Neural cell (in vitro differentiated cells): ENCODE measurements at regions not wholly inside any gene's neighbourhood (a gene's known extent, or its start where the extent isn't known, plus 50 kb on each side); places are given as distances from the start of the nearest gene placed in this dataset.

Source experiments
- EZH2 ChIP-seq: fragments of 200-600, 300-800 bp; shearing (Covaris generic), sonication (generic); IDR thresholded peaks from 2 replicates; pipeline ENCODE4 v1.6.1; 2014; ENCODE audit warnings: antibody characterized with exemption, low read length, borderline replicate concordance, mild to moderate bottlenecking; ENCODE audit not compliant: insufficient read depth, poor library complexity, severe bottlenecking
- POLR2AphosphoS5 ChIP-seq: IDR thresholded peaks from 2 replicates; pipeline ENCODE4 v1.6.1; 2012
- TF ChIP-seq, protein P1 (sequence below): fragments of 450-650 bp; IDR thresholded peaks from 2 replicates; pipeline ENCODE4 v1.5.1; 2014; ENCODE audit warnings: antibody characterized with exemption, mild to moderate bottlenecking, moderate library complexity; ENCODE audit not compliant: poor library complexity, severe bottlenecking

DNA sequence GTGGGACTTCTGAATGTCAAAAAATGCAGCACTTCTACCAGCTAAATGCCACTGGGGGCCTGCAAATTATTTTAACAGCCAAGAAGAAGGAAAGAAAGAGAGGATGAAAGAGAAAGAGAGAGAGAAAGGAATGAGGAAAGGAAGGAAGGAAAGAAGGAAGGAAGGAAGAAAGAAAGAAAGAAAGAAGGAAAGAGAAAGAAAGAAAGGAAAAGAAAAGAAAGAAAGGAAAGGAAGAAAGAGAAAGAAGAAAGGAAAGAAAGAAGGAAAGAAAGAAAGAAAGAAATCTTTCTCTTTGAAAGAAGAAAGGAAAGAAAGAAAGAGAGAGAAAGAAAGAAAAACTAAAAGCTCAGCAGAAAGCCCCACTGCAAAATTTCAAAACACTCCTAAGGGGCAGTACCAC is 69.2 kb upstream of the SV2C start:
- TF ChIP-seq, protein P1, sequence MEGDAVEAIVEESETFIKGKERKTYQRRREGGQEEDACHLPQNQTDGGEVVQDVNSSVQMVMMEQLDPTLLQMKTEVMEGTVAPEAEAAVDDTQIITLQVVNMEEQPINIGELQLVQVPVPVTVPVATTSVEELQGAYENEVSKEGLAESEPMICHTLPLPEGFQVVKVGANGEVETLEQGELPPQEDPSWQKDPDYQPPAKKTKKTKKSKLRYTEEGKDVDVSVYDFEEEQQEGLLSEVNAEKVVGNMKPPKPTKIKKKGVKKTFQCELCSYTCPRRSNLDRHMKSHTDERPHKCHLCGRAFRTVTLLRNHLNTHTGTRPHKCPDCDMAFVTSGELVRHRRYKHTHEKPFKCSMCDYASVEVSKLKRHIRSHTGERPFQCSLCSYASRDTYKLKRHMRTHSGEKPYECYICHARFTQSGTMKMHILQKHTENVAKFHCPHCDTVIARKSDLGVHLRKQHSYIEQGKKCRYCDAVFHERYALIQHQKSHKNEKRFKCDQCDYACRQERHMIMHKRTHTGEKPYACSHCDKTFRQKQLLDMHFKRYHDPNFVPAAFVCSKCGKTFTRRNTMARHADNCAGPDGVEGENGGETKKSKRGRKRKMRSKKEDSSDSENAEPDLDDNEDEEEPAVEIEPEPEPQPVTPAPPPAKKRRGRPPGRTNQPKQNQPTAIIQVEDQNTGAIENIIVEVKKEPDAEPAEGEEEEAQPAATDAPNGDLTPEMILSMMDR, result no peak
- no peak for TF ChIP-seq POLR2AphosphoS5
- TF ChIP-seq EZH2, result no peak
